ENCODE measurements at regions not wholly inside any gene's neighbourhood (a gene's known extent, or its start where the extent isn't known, plus 50 kb on each side); places are given as distances from the start of the nearest gene placed in this dataset.
"Not testable (repeated sequence)": the region's sequence is repeated elsewhere in the genome, so short reads cannot be mapped to it uniquely, and the experiment has no call there.

- H3K36me3 Mint-ChIP-seq, result no peaks in the 10 kb centered on the region
These were observed 77.0 kb upstream of the PRR23C start for GRCh38 chr3:139121513-139122220.

GRCh38 chr3:139122221-139122581, 77.5 kb upstream of the PRR23C start:
- no peak for DNase-seq (ENCODE audit: low spot score in 2 of 2)
- no peak for ATAC-seq
- no peaks in the 10 kb centered on the region for H3K9me3 Mint-ChIP-seq
- H3K36me3 Mint-ChIP-seq, result no peaks in the 10 kb centered on the region
- H3K4me3 Mint-ChIP-seq, result no peak overlapping the region
- H3K4me1 Mint-ChIP-seq, result no peaks in the 10 kb centered on the region
- no peak overlapping the region for H3K27ac Mint-ChIP-seq

More at GRCh38 chr3:139121513-139122220, 77.0 kb upstream of the PRR23C start:
- ATAC-seq (no peak), DNase-seq (ENCODE audit: low spot score in 2 of 2) (no peak)
- Mint-ChIP-seq H3K4me1 (no peaks in the 10 kb centered on the region), H3K27ac (no peak overlapping the region), H3K4me3 (no peak overlapping the region), H3K9me3 (no peaks in the 10 kb centered on the region)

- no peak overlapping the region for H3K4me3 Mint-ChIP-seq
- H3K4me1 Mint-ChIP-seq, result no peaks in the 10 kb centered on the region
- H3K27ac Mint-ChIP-seq, result no peak overlapping the region
- no peaks in the 10 kb centered on the region for H3K36me3 Mint-ChIP-seq
- DNase-seq (ENCODE audit: low spot score in 2 of 2) (no peak), ATAC-seq (no peak)
- H3K9me3 Mint-ChIP-seq, result no peaks in the 10 kb centered on the region
These were observed 77.9 kb upstream of the PRR23C start for GRCh38 chr3:139122612-139123011.

GRCh38 chr3:139123377-139124095, 78.8 kb upstream of the PRR23C start:
- H3K4me1 Mint-ChIP-seq, result no peaks in the 10 kb centered on the region
- no peaks in the 10 kb centered on the region for H3K9me3 Mint-ChIP-seq
- ATAC-seq, result no peak
- no peak for DNase-seq (ENCODE audit: low spot score in 2 of 2)
- no peak overlapping the region for H3K4me3 Mint-ChIP-seq
- H3K36me3 Mint-ChIP-seq, result no peaks in the 10 kb centered on the region
- no peak overlapping the region for H3K27ac Mint-ChIP-seq

GRCh38 chr3:139124197-139124596, 79.5 kb upstream of the PRR23C start:
- ATAC-seq (no peak), DNase-seq (ENCODE audit: low spot score in 2 of 2) (peak in 1 of 2 donors; percentile 22)
- H3K36me3 Mint-ChIP-seq, result no peaks in the 10 kb centered on the region
- no peak overlapping the region for H3K27ac Mint-ChIP-seq
- H3K9me3 Mint-ChIP-seq, result no peaks in the 10 kb centered on the region
- H3K4me3 Mint-ChIP-seq, result no peak overlapping the region
- no peaks in the 10 kb centered on the region for H3K4me1 Mint-ChIP-seq

GRCh38 chr3:139127101-139127500, 82.4 kb upstream of the PRR23C start:
- Mint-ChIP-seq H3K4me1 (no peaks in the 10 kb centered on the region), H3K27ac (no peak overlapping the region), H3K9me3 (no peaks in the 10 kb centered on the region), H3K4me3 (no peak overlapping the region), H3K36me3 (no peaks in the 10 kb centered on the region)
- ATAC-seq (no peak), DNase-seq (ENCODE audit: low spot score in 2 of 2) (no peak)

GRCh38 chr3:139127629-139128028, 82.9 kb upstream of the PRR23C start:
- not testable (repeated sequence) for H3K27ac Mint-ChIP-seq; H3K4me3 Mint-ChIP-seq; H3K4me1 Mint-ChIP-seq; ATAC-seq; H3K36me3 Mint-ChIP-seq; H3K9me3 Mint-ChIP-seq; DNase-seq (ENCODE audit: low spot score in 2 of 2)

- no peaks in the 10 kb centered on the region for H3K4me1 Mint-ChIP-seq
- ATAC-seq, result no peak
- H3K4me3 Mint-ChIP-seq, result no peak overlapping the region
- H3K9me3 Mint-ChIP-seq, result no peaks in the 10 kb centered on the region
- H3K27ac Mint-ChIP-seq, result no peak overlapping the region
- no peaks in the 10 kb centered on the region for H3K36me3 Mint-ChIP-seq
- DNase-seq (ENCODE audit: low spot score in 2 of 2), result no peak
These were observed 84.1 kb upstream of the PRR23C start for GRCh38 chr3:139128803-139129202.

- H3K4me1 Mint-ChIP-seq, result no peaks in the 10 kb centered on the region
- no peak overlapping the region for H3K27ac Mint-ChIP-seq
- DNase-seq (ENCODE audit: low spot score in 2 of 2) (no peak), ATAC-seq (no peak)
- H3K9me3 Mint-ChIP-seq, result no peaks in the 10 kb centered on the region
- H3K4me3 Mint-ChIP-seq, result no peak overlapping the region
- H3K36me3 Mint-ChIP-seq, result no peaks in the 10 kb centered on the region
These were observed 85.2 kb upstream of the PRR23C start for GRCh38 chr3:139129892-139130291.

- Mint-ChIP-seq H3K4me3 (no peak overlapping the region), H3K9me3 (no peaks in the 10 kb centered on the region), H3K36me3 (no peaks in the 10 kb centered on the region), H3K27ac (no peak overlapping the region), H3K4me1 (no peaks in the 10 kb centered on the region)
- ATAC-seq, result peak; percentile 27
- no peak for DNase-seq (ENCODE audit: low spot score in 2 of 2)
These were observed 85.9 kb upstream of the PRR23C start for GRCh38 chr3:139130390-139131140.

- Mint-ChIP-seq H3K9me3 (no peaks in the 10 kb centered on the region), H3K27ac (no peak overlapping the region)
- ATAC-seq, result no peak
These were observed 87.3 kb upstream of the PRR23C start for GRCh38 chr3:139131951-139132350.

GRCh38 chr3:139132976-139133375, 88.3 kb upstream of the PRR23C start:
- H3K4me1 Mint-ChIP-seq, result no peaks in the 10 kb centered on the region

More at GRCh38 chr3:139131951-139132350, 87.3 kb upstream of the PRR23C start:
- Mint-ChIP-seq H3K36me3 (no peaks in the 10 kb centered on the region), H3K4me1 (no peaks in the 10 kb centered on the region), H3K4me3 (no peak overlapping the region)
- DNase-seq (ENCODE audit: low spot score in 2 of 2), result no peak

GRCh38 chr3:139134678-139135372, 90.1 kb upstream of the PRR23C start:
- ATAC-seq, result no peak

More at GRCh38 chr3:139132976-139133375, 88.3 kb upstream of the PRR23C start:
- Mint-ChIP-seq H3K4me3 (no peak overlapping the region), H3K9me3 (no peaks in the 10 kb centered on the region), H3K27ac (no peak overlapping the region), H3K36me3 (no peaks in the 10 kb centered on the region)
- no peak for ATAC-seq
- no peak for DNase-seq (ENCODE audit: low spot score in 2 of 2)

GRCh38 chr3:139135657-139136056, 91.0 kb upstream of the PRR23C start:
- H3K36me3 Mint-ChIP-seq, result no peaks in the 10 kb centered on the region
- H3K4me3 Mint-ChIP-seq, result no peak overlapping the region
- H3K27ac Mint-ChIP-seq, result no peak overlapping the region
- DNase-seq (ENCODE audit: low spot score in 2 of 2), result no peak
- no peak for ATAC-seq
- H3K9me3 Mint-ChIP-seq, result no peaks in the 10 kb centered on the region
- H3K4me1 Mint-ChIP-seq, result no peaks in the 10 kb centered on the region

More at GRCh38 chr3:139134678-139135372, 90.1 kb upstream of the PRR23C start:
- H3K36me3 Mint-ChIP-seq, result no peaks in the 10 kb centered on the region
- H3K27ac Mint-ChIP-seq, result no peak overlapping the region
- H3K4me3 Mint-ChIP-seq, result no peak overlapping the region
- DNase-seq (ENCODE audit: low spot score in 2 of 2), result no peak
- H3K4me1 Mint-ChIP-seq, result no peaks in the 10 kb centered on the region
- H3K9me3 Mint-ChIP-seq, result no peaks in the 10 kb centered on the region
